OCI-LY1 (cell line): ENCODE measurements at regions not wholly inside any gene's neighbourhood (a gene's known extent, or its start where the extent isn't known, plus 50 kb on each side); places are given as distances from the start of the nearest gene placed in this dataset.

Experiments used
- H2AFZ ChIP-seq: fragments of 200-600 bp; sonication (generic), shearing (Covaris generic); 2 replicates; pipeline ENCODE4 v1.6.0; 2014; ENCODE audit warnings: antibody characterized with exemption, mild to moderate bottlenecking, low read length
- H3F3A ChIP-seq: fragments of 200-600 bp; sonication (generic), shearing (Covaris generic); 2 replicates; pipeline ENCODE4 v1.6.0; 2014; ENCODE audit warnings: mild to moderate bottlenecking, antibody characterized with exemption, low read length, moderate library complexity; ENCODE audit not compliant: insufficient read depth
- H3K27ac ChIP-seq: fragments of 200-600 bp; sonication (generic); 2 replicates; pipeline ENCODE4 v1.5.1; 2014; ENCODE audit warnings: low read length, mixed run types, mild to moderate bottlenecking, low read depth; ENCODE audit not compliant: poor library complexity, severe bottlenecking
- H3K27me3 ChIP-seq: fragments of 200-600 bp; sonication (generic); 2 replicates; pipeline ENCODE4 v1.6.0; 2014; ENCODE audit warnings: antibody characterized with exemption, mild to moderate bottlenecking, low read length, moderate library complexity; ENCODE audit not compliant: insufficient read depth
- H3K36me3 ChIP-seq: fragments of 200-600 bp; sonication (generic); 2 replicates; pipeline ENCODE4 v1.6.1; 2014; ENCODE audit warnings: mild to moderate bottlenecking, antibody characterized with exemption, low read length, moderate library complexity, mixed read lengths; ENCODE audit not compliant: insufficient read depth
- H3K4me1 ChIP-seq: fragments of 200-600 bp; sonication (generic); 2 replicates; pipeline ENCODE4 v1.5.1; 2014; ENCODE audit warnings: mild to moderate bottlenecking, low read length, moderate library complexity; ENCODE audit not compliant: insufficient read depth, severe bottlenecking
- H3K4me2 ChIP-seq: fragments of 200-600 bp; sonication (generic), shearing (Covaris generic); 2 replicates; pipeline ENCODE4 v1.6.1; 2014; ENCODE audit warnings: low read length
- H3K4me3 ChIP-seq: fragments of 200-600 bp; sonication (generic); 2 replicates; pipeline ENCODE4 v1.5.1; 2014; ENCODE audit warnings: low read length, low read depth, mild to moderate bottlenecking, mixed read lengths; ENCODE audit not compliant: poor library complexity, severe bottlenecking
- H3K79me2 ChIP-seq: fragments of 200-600 bp; shearing (Covaris generic); 2 replicates; pipeline ENCODE4 v1.6.1; 2016; ENCODE audit warnings: mixed run types, low read length, mixed read lengths; ENCODE audit not compliant: insufficient read depth
- H3K9ac ChIP-seq: fragments of 200-600 bp; sonication (generic), shearing (Covaris generic); 2 replicates; pipeline ENCODE4 v1.6.1; 2014; ENCODE audit warnings: mild to moderate bottlenecking, low read length, mixed read lengths
- H3K9me2 ChIP-seq: fragments of 200-600 bp; sonication (generic), shearing (Covaris generic); 2 replicates; pipeline ENCODE4 v1.6.1; 2014; ENCODE audit warnings: low read depth, mild to moderate bottlenecking, low read length, mixed read lengths
- H3K9me3 ChIP-seq: fragments of 200-600 bp; shearing (Covaris generic); 2 replicates; pipeline ENCODE4 v1.6.1; 2014; ENCODE audit warnings: low read length, mixed read lengths
- H4K20me1 ChIP-seq: fragments of 200-600 bp; sonication (generic), shearing (Covaris generic); 2 replicates; pipeline ENCODE4 v1.6.0; 2016; ENCODE audit warnings: mild to moderate bottlenecking, low read length; ENCODE audit not compliant: insufficient read depth
- EZH2 ChIP-seq: fragments of 200-600 bp; sonication (generic), shearing (Covaris generic); IDR thresholded peaks from 2 replicates; pipeline ENCODE4 v1.8.0; 2017; ENCODE audit warnings: borderline replicate concordance, mixed run types, mild to moderate bottlenecking, antibody characterized with exemption, low read length, moderate library complexity, mixed read lengths
- TF ChIP-seq, protein P1 (sequence below): fragments of 200-600 bp; sonication (generic), shearing (Covaris generic); IDR thresholded peaks from 2 replicates; pipeline ENCODE4 v1.5.1; 2017; ENCODE audit warnings: mild to moderate bottlenecking, antibody characterized with exemption, low read length, moderate library complexity, mixed read lengths

DNA sequence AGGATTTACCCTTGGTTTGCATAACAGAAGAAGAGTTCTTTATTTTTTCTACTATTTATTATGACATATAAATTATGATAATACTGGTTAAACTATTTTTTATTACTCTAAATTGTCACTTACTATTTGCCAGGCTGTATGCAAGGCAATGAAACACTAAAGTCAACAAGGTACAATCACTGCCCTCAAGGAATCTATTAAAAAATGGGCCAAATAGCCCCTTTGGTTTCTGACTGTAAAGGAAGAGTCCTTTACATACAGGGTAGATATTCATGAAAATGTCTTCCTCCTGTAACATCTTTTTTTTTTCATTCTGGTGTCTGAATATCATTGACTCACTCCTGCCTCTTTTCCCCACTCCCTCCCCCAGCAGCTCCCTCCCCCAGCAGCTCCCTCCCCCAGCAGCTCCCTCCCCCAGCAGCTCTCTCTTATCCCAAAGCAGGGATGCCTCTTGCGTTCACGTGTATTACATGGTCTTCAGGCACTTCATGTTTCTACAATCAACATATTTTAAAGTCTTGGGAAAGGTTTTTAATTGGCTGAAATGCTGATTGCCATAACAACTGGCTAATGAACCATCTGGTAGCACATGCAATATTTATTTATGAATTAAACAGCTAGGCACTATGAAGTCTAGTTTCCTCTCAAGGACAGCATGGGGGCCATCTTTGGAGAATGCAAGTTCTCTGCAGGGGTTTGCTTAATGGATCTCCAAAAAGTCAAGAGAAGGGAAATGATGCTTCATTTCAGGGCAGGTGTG is 400.4 kb upstream of the PLXNA2 start:
- no peaks in the 10 kb centered on the region for H3K79me2 ChIP-seq
- H3K36me3 ChIP-seq = no peaks in the 10 kb centered on the region
- H3K4me1 ChIP-seq = no peaks in the 10 kb centered on the region
- H3K4me3 ChIP-seq = no peak overlapping the region
- no peak overlapping the region for H3K27ac ChIP-seq
- H2AFZ ChIP-seq = no peak overlapping the region
- TF ChIP-seq, protein P1, sequence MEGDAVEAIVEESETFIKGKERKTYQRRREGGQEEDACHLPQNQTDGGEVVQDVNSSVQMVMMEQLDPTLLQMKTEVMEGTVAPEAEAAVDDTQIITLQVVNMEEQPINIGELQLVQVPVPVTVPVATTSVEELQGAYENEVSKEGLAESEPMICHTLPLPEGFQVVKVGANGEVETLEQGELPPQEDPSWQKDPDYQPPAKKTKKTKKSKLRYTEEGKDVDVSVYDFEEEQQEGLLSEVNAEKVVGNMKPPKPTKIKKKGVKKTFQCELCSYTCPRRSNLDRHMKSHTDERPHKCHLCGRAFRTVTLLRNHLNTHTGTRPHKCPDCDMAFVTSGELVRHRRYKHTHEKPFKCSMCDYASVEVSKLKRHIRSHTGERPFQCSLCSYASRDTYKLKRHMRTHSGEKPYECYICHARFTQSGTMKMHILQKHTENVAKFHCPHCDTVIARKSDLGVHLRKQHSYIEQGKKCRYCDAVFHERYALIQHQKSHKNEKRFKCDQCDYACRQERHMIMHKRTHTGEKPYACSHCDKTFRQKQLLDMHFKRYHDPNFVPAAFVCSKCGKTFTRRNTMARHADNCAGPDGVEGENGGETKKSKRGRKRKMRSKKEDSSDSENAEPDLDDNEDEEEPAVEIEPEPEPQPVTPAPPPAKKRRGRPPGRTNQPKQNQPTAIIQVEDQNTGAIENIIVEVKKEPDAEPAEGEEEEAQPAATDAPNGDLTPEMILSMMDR = no peak
- TF ChIP-seq EZH2 = no peak
- no peak overlapping the region for H3K9ac ChIP-seq
- H3K4me2 ChIP-seq = no peak overlapping the region
- no peaks in the 10 kb centered on the region for H3K9me3 ChIP-seq
- H3K27me3 ChIP-seq = no peaks in the 10 kb centered on the region
- H3F3A ChIP-seq = no peaks in the 10 kb centered on the region
- H3K9me2 ChIP-seq = no peaks in the 10 kb centered on the region
- no peaks in the 10 kb centered on the region for H4K20me1 ChIP-seq

DNA sequence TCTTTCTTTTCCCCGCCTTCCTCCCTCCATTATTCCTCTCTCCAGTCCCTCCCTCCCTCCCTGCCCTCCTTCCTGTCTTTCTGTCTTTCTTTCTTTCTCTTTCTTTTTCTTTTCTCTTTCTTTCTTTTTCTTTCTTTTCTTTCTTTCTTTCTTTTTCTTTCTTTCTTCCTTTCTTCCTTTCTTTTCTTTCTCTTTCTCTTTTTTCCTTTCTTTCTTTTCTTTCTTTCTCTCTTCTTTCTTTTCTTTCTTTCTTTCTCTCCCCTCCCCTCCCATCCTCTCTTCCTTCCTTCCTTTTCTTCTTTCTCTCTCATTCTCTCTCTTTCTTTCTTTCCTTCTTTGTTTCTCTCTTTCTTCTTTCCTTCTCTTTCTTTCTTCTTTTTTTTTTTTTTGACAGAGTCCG is 402.2 kb upstream of the PLXNA2 start:
- H3K27ac ChIP-seq = no peak overlapping the region
- no peaks in the 10 kb centered on the region for H3K9me2 ChIP-seq
- H3K4me2 ChIP-seq = no peak overlapping the region
- H3K27me3 ChIP-seq = no peaks in the 10 kb centered on the region
- H3K36me3 ChIP-seq = no peaks in the 10 kb centered on the region
- H3K9me3 ChIP-seq = no peaks in the 10 kb centered on the region
- no peaks in the 10 kb centered on the region for H3K79me2 ChIP-seq
- H3K4me1 ChIP-seq = no peaks in the 10 kb centered on the region
- H3K4me3 ChIP-seq = no peak overlapping the region
- H3F3A ChIP-seq = no peaks in the 10 kb centered on the region
- H2AFZ ChIP-seq = no peak overlapping the region
- H3K9ac ChIP-seq = no peak overlapping the region
- no peaks in the 10 kb centered on the region for H4K20me1 ChIP-seq
- TF ChIP-seq EZH2 = no peak
- TF ChIP-seq, protein P1 = no peak

DNA sequence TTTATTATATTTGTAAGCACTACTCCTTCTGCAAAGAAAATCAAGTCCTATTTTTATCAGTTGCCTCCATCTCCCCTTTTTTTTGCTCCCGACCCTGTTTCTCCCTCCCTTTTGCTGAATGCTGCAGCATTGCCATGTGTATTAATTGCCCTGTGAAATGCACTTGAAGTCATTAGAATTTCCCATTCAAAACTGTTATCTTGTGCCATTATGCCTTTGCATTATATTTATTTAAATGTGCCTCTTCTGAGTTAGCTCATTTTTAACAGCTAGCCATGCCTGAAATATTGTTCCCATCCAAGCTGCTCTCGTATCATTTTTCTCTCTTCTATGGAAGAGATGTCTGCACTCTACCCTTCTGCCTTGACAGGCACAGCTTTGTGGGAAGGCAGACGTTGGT is 404.0 kb upstream of the PLXNA2 start:
- Histone ChIP-seq H3K9me2 (no peaks in the 10 kb centered on the region), H3F3A (no peaks in the 10 kb centered on the region), H3K9ac (no peak overlapping the region)

More for the DNA sequence above, 404.0 kb upstream of the PLXNA2 start:
- no peak overlapping the region for H2AFZ ChIP-seq
- no peaks in the 10 kb centered on the region for H3K4me1 ChIP-seq
- H3K27ac ChIP-seq = no peak overlapping the region
- no peak overlapping the region for H3K4me3 ChIP-seq
- no peak for TF ChIP-seq EZH2
- TF ChIP-seq, protein P1 = no peak
- H3K36me3 ChIP-seq = no peaks in the 10 kb centered on the region
- no peak overlapping the region for H3K4me2 ChIP-seq
- no peaks in the 10 kb centered on the region for H3K27me3 ChIP-seq
- H3K79me2 ChIP-seq = no peaks in the 10 kb centered on the region
- no peaks in the 10 kb centered on the region for H4K20me1 ChIP-seq
- H3K9me3 ChIP-seq = no peaks in the 10 kb centered on the region
